ENCODE measurements at regions not wholly inside any gene's neighbourhood (a gene's known extent, or its start where the extent isn't known, plus 50 kb on each side); places are given as distances from the start of the nearest gene placed in this dataset.

DNA sequence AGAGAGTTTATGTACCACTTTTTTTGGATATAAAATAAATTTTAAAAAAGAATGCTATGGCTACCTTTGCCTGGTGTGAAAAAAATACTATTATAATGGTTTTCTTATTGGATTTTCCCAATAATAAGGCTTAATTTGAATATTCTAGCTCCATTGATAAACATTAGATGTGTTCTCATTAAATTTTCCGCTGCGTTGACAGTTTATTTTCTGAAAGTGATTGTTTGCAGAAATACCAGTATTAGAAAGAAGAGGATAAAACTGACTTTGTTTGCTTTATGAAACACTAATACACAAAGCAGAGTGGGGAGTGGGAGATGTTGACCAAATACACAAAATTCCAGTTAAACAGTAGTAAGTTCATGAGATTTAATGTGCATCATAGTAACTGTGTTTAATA is 433.3 kb upstream of the TMEFF2 start:
- no peak for ATAC-seq
- H3K4me1 Mint-ChIP-seq, result no peaks in the 10 kb centered on the region
- DNase-seq (ENCODE audit: low spot score), result no peak
- no peaks in the 10 kb centered on the region for H3K36me3 Mint-ChIP-seq
- POLR2A ChIA-PET, result no interaction called here
- no peak overlapping the region for H3K4me3 Mint-ChIP-seq
- CTCF ChIA-PET, result no interaction called here
- no peak overlapping the region for H3K27ac Mint-ChIP-seq
- H3K9me3 Mint-ChIP-seq, result no peaks in the 10 kb centered on the region
- TF ChIP-seq MXD4 (CRISPR knock-in tag; IDR thresholded peaks at IDR 0.05; ENCODE audit: borderline replicate concordance) (no peak), ZNF121 (CRISPR knock-in tag; IDR thresholded peaks at IDR 0.05) (no peak), NR3C1 (CRISPR knock-in tag; conservative IDR thresholded peaks at IDR 0.05; ENCODE audit: low read depth) (no peak), TCF7 (CRISPR knock-in tag; IDR thresholded peaks at IDR 0.05; ENCODE audit: low read depth) (no peak), NFYB (CRISPR knock-in tag; conservative IDR thresholded peaks at IDR 0.05; ENCODE audit: low read depth) (no peak), FOXJ3 (CRISPR knock-in tag; IDR thresholded peaks at IDR 0.05; ENCODE audit: borderline replicate concordance) (no peak), TEAD1 (CRISPR knock-in tag; IDR thresholded peaks at IDR 0.05) (no peak), NFATC4 (CRISPR knock-in tag; IDR thresholded peaks at IDR 0.05) (no peak), ZNF232 (CRISPR knock-in tag; IDR thresholded peaks at IDR 0.05) (no peak), ZNF219 (CRISPR knock-in tag; IDR thresholded peaks at IDR 0.05; ENCODE audit: borderline replicate concordance) (no peak)
- TF ChIP-seq, protein P1, sequence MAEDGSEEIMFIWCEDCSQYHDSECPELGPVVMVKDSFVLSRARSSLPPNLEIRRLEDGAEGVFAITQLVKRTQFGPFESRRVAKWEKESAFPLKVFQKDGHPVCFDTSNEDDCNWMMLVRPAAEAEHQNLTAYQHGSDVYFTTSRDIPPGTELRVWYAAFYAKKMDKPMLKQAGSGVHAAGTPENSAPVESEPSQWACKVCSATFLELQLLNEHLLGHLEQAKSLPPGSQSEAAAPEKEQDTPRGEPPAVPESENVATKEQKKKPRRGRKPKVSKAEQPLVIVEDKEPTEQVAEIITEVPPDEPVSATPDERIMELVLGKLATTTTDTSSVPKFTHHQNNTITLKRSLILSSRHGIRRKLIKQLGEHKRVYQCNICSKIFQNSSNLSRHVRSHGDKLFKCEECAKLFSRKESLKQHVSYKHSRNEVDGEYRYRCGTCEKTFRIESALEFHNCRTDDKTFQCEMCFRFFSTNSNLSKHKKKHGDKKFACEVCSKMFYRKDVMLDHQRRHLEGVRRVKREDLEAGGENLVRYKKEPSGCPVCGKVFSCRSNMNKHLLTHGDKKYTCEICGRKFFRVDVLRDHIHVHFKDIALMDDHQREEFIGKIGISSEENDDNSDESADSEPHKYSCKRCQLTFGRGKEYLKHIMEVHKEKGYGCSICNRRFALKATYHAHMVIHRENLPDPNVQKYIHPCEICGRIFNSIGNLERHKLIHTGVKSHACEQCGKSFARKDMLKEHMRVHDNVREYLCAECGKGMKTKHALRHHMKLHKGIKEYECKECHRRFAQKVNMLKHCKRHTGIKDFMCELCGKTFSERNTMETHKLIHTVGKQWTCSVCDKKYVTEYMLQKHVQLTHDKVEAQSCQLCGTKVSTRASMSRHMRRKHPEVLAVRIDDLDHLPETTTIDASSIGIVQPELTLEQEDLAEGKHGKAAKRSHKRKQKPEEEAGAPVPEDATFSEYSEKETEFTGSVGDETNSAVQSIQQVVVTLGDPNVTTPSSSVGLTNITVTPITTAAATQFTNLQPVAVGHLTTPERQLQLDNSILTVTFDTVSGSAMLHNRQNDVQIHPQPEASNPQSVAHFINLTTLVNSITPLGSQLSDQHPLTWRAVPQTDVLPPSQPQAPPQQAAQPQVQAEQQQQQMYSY (CRISPR knock-in tag; IDR thresholded peaks at IDR 0.05), result no peak
- TF ChIP-seq, protein P2, sequence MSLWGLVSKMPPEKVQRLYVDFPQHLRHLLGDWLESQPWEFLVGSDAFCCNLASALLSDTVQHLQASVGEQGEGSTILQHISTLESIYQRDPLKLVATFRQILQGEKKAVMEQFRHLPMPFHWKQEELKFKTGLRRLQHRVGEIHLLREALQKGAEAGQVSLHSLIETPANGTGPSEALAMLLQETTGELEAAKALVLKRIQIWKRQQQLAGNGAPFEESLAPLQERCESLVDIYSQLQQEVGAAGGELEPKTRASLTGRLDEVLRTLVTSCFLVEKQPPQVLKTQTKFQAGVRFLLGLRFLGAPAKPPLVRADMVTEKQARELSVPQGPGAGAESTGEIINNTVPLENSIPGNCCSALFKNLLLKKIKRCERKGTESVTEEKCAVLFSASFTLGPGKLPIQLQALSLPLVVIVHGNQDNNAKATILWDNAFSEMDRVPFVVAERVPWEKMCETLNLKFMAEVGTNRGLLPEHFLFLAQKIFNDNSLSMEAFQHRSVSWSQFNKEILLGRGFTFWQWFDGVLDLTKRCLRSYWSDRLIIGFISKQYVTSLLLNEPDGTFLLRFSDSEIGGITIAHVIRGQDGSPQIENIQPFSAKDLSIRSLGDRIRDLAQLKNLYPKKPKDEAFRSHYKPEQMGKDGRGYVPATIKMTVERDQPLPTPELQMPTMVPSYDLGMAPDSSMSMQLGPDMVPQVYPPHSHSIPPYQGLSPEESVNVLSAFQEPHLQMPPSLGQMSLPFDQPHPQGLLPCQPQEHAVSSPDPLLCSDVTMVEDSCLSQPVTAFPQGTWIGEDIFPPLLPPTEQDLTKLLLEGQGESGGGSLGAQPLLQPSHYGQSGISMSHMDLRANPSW (CRISPR knock-in tag; conservative IDR thresholded peaks at IDR 0.05; ENCODE audit: low read depth), result no peak
- TF ChIP-seq, protein P3, sequence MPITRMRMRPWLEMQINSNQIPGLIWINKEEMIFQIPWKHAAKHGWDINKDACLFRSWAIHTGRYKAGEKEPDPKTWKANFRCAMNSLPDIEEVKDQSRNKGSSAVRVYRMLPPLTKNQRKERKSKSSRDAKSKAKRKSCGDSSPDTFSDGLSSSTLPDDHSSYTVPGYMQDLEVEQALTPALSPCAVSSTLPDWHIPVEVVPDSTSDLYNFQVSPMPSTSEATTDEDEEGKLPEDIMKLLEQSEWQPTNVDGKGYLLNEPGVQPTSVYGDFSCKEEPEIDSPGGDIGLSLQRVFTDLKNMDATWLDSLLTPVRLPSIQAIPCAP (CRISPR knock-in tag; IDR thresholded peaks at IDR 0.05), result no peak
- TF ChIP-seq, protein P4, sequence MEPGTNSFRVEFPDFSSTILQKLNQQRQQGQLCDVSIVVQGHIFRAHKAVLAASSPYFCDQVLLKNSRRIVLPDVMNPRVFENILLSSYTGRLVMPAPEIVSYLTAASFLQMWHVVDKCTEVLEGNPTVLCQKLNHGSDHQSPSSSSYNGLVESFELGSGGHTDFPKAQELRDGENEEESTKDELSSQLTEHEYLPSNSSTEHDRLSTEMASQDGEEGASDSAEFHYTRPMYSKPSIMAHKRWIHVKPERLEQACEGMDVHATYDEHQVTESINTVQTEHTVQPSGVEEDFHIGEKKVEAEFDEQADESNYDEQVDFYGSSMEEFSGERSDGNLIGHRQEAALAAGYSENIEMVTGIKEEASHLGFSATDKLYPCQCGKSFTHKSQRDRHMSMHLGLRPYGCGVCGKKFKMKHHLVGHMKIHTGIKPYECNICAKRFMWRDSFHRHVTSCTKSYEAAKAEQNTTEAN (CRISPR knock-in tag; IDR thresholded peaks at IDR 0.05), result no peak
- H3K27me3 Mint-ChIP-seq (ENCODE audit: low read depth), result no peaks in the 10 kb centered on the region

DNA sequence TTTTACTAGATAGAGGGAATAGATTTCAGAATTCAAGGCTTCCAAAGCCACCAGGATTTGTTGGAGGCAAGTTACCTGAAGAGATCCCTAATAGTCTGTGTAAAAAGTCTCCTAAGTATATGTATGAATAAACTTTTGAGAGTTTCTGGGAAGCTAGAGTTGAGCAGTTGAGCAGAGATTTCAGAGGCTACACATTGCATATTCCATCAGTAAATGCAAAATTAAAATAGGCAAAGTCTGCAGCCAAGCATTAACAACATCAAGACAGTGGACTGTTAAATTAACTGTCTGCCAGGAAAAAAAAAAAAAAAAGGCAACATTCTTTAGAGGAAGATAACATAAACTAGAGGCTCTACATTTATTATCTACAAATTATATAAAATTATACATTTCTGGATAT is 420.4 kb upstream of the TMEFF2 start:
- Mint-ChIP-seq H3K4me1 (no peaks in the 10 kb centered on the region), H3K27me3 (ENCODE audit: low read depth) (no peaks in the 10 kb centered on the region), H3K9me3 (no peaks in the 10 kb centered on the region), H3K4me3 (no peak overlapping the region), H3K36me3 (no peaks in the 10 kb centered on the region), H3K27ac (no peak overlapping the region)
- no peak for ATAC-seq
- POLR2A ChIA-PET, result no interaction called here
- TF ChIP-seq TCF7 (CRISPR knock-in tag; IDR thresholded peaks at IDR 0.05; ENCODE audit: low read depth) (no peak), ATF1 (CRISPR knock-in tag; IDR thresholded peaks at IDR 0.05) (no peak), ZNF232 (CRISPR knock-in tag; IDR thresholded peaks at IDR 0.05) (no peak), ZNF671 (CRISPR knock-in tag; IDR thresholded peaks at IDR 0.05) (no peak), CBFB (CRISPR knock-in tag; IDR thresholded peaks at IDR 0.05; ENCODE audit: low read depth) (no peak)
- TF ChIP-seq, protein P5, sequence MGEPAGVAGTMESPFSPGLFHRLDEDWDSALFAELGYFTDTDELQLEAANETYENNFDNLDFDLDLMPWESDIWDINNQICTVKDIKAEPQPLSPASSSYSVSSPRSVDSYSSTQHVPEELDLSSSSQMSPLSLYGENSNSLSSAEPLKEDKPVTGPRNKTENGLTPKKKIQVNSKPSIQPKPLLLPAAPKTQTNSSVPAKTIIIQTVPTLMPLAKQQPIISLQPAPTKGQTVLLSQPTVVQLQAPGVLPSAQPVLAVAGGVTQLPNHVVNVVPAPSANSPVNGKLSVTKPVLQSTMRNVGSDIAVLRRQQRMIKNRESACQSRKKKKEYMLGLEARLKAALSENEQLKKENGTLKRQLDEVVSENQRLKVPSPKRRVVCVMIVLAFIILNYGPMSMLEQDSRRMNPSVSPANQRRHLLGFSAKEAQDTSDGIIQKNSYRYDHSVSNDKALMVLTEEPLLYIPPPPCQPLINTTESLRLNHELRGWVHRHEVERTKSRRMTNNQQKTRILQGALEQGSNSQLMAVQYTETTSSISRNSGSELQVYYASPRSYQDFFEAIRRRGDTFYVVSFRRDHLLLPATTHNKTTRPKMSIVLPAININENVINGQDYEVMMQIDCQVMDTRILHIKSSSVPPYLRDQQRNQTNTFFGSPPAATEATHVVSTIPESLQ (CRISPR knock-in tag; IDR thresholded peaks at IDR 0.05), result no peak
- TF ChIP-seq, protein P6, sequence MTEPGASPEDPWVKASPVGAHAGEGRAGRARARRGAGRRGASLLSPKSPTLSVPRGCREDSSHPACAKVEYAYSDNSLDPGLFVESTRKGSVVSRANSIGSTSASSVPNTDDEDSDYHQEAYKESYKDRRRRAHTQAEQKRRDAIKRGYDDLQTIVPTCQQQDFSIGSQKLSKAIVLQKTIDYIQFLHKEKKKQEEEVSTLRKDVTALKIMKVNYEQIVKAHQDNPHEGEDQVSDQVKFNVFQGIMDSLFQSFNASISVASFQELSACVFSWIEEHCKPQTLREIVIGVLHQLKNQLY (CRISPR knock-in tag; IDR thresholded peaks at IDR 0.05), result no peak
- CTCF ChIA-PET, result no interaction called here
- no peak for DNase-seq (ENCODE audit: low spot score)

Measured in WTC11 (cell line).